Liver (tissue), 7 donors: ENCODE measurements at regions not wholly inside any gene's neighbourhood (a gene's known extent, or its start where the extent isn't known, plus 50 kb on each side); places are given as distances from the start of the nearest gene placed in this dataset.

Source experiments
- DNase-seq: peaks from one replicate; pipeline ENCODE4 v3.0.0-alpha.2; 2017; ENCODE audit warnings: low spot score
- H3K27ac ChIP-seq, 2 donors: one replicate each; pipeline ENCODE4 v1.7.0; 2013; ENCODE audit warnings: inconsistent platforms in 2 of 2, low read length in 2 of 2, control low read depth in 1 of 2, low read depth in 1 of 2, mild to moderate bottlenecking in 1 of 2
- H3K27me3 ChIP-seq, 4 donors: one replicate each; pipeline versions ENCODE4 v1.6.1 to v1.7.0; 2013; ENCODE audit warnings: low read length in 3 of 4, inconsistent platforms in 1 of 4, mild to moderate bottlenecking in 1 of 4, moderate library complexity in 1 of 4; ENCODE audit not compliant: control insufficient read depth in 4 of 4, insufficient read depth in 4 of 4
- H3K36me3 ChIP-seq, 4 donors: one replicate each; pipeline versions ENCODE4 v1.6.1 to v1.7.0; 2013; ENCODE audit warnings: low read length in 3 of 4, mild to moderate bottlenecking in 3 of 4, low read depth in 1 of 4, moderate library complexity in 1 of 4; ENCODE audit not compliant: control insufficient read depth in 4 of 4, insufficient read depth in 3 of 4
- H3K4me1 ChIP-seq, 4 donors: one replicate each; pipeline versions ENCODE4 v1.6.1 to v1.7.0; 2013; ENCODE audit warnings: low read length in 3 of 4, mild to moderate bottlenecking in 3 of 4, moderate library complexity in 1 of 4; ENCODE audit not compliant: control insufficient read depth in 4 of 4, insufficient read depth in 4 of 4
- H3K4me3 ChIP-seq, 3 donors: one replicate each; pipeline versions ENCODE4 v1.6.1 to v1.7.0; 2013; ENCODE audit warnings: low read length in 3 of 3, control low read depth in 1 of 3, low read depth in 1 of 3, mild to moderate bottlenecking in 1 of 3
- H3K9ac ChIP-seq, 2 donors: one replicate each; pipeline ENCODE4 v1.7.0; 2013; ENCODE audit warnings: low read length in 2 of 2, mild to moderate bottlenecking in 2 of 2, moderate library complexity in 2 of 2, control low read depth in 1 of 2, low read depth in 1 of 2
- H3K9me3 ChIP-seq, 4 donors: one replicate each; pipeline versions ENCODE4 v1.6.1 to v1.7.0; 2013; ENCODE audit warnings: low read length in 3 of 4; ENCODE audit not compliant: control insufficient read depth in 4 of 4
- EGR1 ChIP-seq, 2 donors: IDR thresholded peaks; 2 replicates each; pipeline ENCODE4 v1.6.1; 2016 to 2018; ENCODE audit warnings: antibody characterized with exemption in 2 of 2, low read depth in 2 of 2
- FOXA1 ChIP-seq: IDR thresholded peaks from 2 replicates; pipeline ENCODE4 v1.6.1; 2016; ENCODE audit warnings: antibody characterized with exemption
- FOXA2 ChIP-seq: IDR thresholded peaks from 2 replicates; pipeline ENCODE4 v1.6.1; 2016; ENCODE audit warnings: antibody characterized with exemption
- GABPA ChIP-seq, 2 donors: IDR thresholded peaks in 1 of 2; conservative IDR thresholded peaks in 1 of 2; 2 replicates each; pipeline ENCODE4 v1.6.1; 2016; ENCODE audit warnings: antibody characterized with exemption in 2 of 2, mild to moderate bottlenecking in 1 of 2, moderate library complexity in 1 of 2
- HNF4A ChIP-seq, 2 donors: conservative IDR thresholded peaks; 2 replicates each; pipeline ENCODE4 v1.6.1; 2016; ENCODE audit warnings: antibody characterized with exemption in 2 of 2, mild to moderate bottlenecking in 2 of 2
- HNF4G ChIP-seq: IDR thresholded peaks from 2 replicates; pipeline ENCODE4 v1.6.1; 2016; ENCODE audit warnings: antibody characterized with exemption
- JUND ChIP-seq, 2 donors: IDR thresholded peaks; 2 replicates each; pipeline ENCODE4 v1.6.1; 2016; ENCODE audit warnings: antibody characterized with exemption in 2 of 2
- NR2F2 ChIP-seq: IDR thresholded peaks from 2 replicates; pipeline ENCODE4 v1.6.1; 2016; ENCODE audit warnings: antibody characterized with exemption
- RAD21 ChIP-seq, 2 donors: IDR thresholded peaks; 2 replicates each; pipeline ENCODE4 v1.6.1; 2016; ENCODE audit warnings: antibody characterized with exemption in 2 of 2, mild to moderate bottlenecking in 2 of 2
- RXRA ChIP-seq, 2 donors: IDR thresholded peaks; 2 replicates each; pipeline ENCODE4 v1.6.1; 2017 to 2018; ENCODE audit warnings: antibody characterized with exemption in 2 of 2, mild to moderate bottlenecking in 1 of 2
- SP1 ChIP-seq: IDR thresholded peaks from 2 replicates; pipeline ENCODE4 v1.6.1; 2018; ENCODE audit warnings: antibody characterized with exemption, mild to moderate bottlenecking
- TAF1 ChIP-seq: conservative IDR thresholded peaks from 2 replicates; pipeline ENCODE4 v1.6.1; 2016; ENCODE audit warnings: antibody characterized with exemption, mild to moderate bottlenecking
- YY1 ChIP-seq: IDR thresholded peaks from 2 replicates; pipeline ENCODE4 v1.6.1; 2016; ENCODE audit warnings: antibody characterized with exemption, mild to moderate bottlenecking
- WGBS: extraction: QIAGEN DNeasy Blood & Tissue Kit; methylation state at CpG from one replicate; pipeline ENCODE4 v1.1.7; 2013; 5-methylcytosine and 5-hydroxymethylcytosine counted together
- TF ChIP-seq, protein P1 (sequence below): IDR thresholded peaks from 2 replicates; pipeline ENCODE4 v1.6.1; 2016; ENCODE audit warnings: antibody characterized with exemption
- TF ChIP-seq, protein P2 (sequence below): IDR thresholded peaks from 2 replicates; pipeline ENCODE4 v1.6.1; 2016; ENCODE audit warnings: antibody characterized with exemption
- TF ChIP-seq, protein P3 (sequence below): IDR thresholded peaks from 2 replicates; pipeline ENCODE4 v1.6.1; 2016; ENCODE audit warnings: antibody characterized with exemption
- TF ChIP-seq, protein P4 (sequence below): IDR thresholded peaks from 2 replicates; pipeline ENCODE4 v1.6.1; 2016; ENCODE audit warnings: antibody characterized with exemption, mild to moderate bottlenecking
- donor health status: healthy.
- donor health status: healthy.
- donor health status: healthy.
- donor health status: healthy.

DNA sequence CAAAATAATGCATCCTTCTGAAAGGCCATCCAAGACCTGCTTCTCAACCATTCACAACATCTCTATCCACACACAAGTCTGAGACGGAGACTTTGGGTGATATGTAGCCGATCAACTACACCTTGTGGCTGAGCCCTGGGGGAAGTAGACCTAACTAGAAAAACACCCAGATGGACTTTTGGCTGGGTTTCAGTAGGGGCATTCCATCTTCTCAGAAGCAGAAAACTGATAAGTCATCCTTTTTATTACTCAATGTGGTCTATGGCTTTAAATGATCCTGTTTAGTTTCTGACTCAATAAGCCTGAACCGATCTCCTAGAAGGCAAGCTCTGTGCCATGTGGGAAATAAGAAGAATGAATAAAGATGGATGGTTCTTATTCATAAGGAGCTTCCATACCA is 82.5 kb upstream of the AFF2 start:
- Histone ChIP-seq H3K9ac (no peak overlapping the region), H3K36me3 (no peaks in the 10 kb centered on the region), H3K27ac (no peak overlapping the region), H3K4me1 (no peaks in the 10 kb centered on the region), H3K27me3 (no peaks in the 10 kb centered on the region), H3K4me3 (no peak overlapping the region), H3K9me3 (no peaks in the 10 kb centered on the region)
- no peak for DNase-seq
- 77% methylated on average over 3 of the region's 3 CpGs for WGBS
- TF ChIP-seq FOXA1, result no peak
- no peak for TF ChIP-seq SP1
- TF ChIP-seq, protein P1, sequence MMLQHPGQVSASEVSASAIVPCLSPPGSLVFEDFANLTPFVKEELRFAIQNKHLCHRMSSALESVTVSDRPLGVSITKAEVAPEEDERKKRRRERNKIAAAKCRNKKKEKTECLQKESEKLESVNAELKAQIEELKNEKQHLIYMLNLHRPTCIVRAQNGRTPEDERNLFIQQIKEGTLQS, result no peak
- TF ChIP-seq FOXA2, result no peak
- TF ChIP-seq GABPA (IDR thresholded peaks at IDR 0.05 in 1 of 2, conservative IDR thresholded peaks at IDR 0.05 in 1 of 2), result no peak
- no peak for TF ChIP-seq HNF4G
- no peak for TF ChIP-seq RXRA (IDR thresholded peaks at IDR 0.05)
- TF ChIP-seq JUND (IDR thresholded peaks at IDR 0.05), result no peak
- TF ChIP-seq, protein P2, sequence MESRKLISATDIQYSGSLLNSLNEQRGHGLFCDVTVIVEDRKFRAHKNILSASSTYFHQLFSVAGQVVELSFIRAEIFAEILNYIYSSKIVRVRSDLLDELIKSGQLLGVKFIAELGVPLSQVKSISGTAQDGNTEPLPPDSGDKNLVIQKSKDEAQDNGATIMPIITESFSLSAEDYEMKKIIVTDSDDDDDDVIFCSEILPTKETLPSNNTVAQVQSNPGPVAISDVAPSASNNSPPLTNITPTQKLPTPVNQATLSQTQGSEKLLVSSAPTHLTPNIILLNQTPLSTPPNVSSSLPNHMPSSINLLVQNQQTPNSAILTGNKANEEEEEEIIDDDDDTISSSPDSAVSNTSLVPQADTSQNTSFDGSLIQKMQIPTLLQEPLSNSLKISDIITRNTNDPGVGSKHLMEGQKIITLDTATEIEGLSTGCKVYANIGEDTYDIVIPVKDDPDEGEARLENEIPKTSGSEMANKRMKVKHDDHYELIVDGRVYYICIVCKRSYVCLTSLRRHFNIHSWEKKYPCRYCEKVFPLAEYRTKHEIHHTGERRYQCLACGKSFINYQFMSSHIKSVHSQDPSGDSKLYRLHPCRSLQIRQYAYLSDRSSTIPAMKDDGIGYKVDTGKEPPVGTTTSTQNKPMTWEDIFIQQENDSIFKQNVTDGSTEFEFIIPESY, result no peak

DNA sequence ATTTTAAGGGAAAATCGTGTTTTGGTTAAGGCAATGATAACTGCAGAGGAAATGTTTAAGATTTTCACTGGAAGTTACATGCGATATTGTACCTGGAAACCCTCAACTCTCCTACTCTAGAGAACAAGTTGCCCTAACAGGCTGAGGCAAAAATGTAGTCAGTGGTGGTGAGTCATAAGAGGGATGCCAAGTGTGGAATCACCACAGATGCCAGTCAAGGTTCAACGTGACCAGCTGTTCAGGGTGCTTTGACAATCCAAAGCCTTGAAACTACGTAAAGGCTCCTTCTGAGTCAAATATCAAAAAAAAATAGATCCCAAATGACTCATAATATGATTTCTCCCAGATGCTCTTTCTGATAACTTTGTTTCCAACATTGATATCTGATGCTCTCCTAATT is 77.9 kb upstream of the AFF2 start:
- H3K4me3 ChIP-seq, result no peak overlapping the region
- no peaks in the 10 kb centered on the region for H3K36me3 ChIP-seq
- no peak overlapping the region for H3K27ac ChIP-seq
- DNase-seq, result no peak
- H3K4me1 ChIP-seq, result no peaks in the 10 kb centered on the region
- 75% methylated on average over 4 of the region's 4 CpGs for WGBS
- H3K9me3 ChIP-seq, result no peaks in the 10 kb centered on the region
- H3K9ac ChIP-seq, result no peak overlapping the region
- TF ChIP-seq, protein P2, result no peak
- no peak for TF ChIP-seq RXRA (IDR thresholded peaks at IDR 0.05)
- no peak for TF ChIP-seq SP1
- TF ChIP-seq, protein P1, result no peak
- no peak for TF ChIP-seq TAF1
- no peaks in the 10 kb centered on the region for H3K27me3 ChIP-seq

DNA sequence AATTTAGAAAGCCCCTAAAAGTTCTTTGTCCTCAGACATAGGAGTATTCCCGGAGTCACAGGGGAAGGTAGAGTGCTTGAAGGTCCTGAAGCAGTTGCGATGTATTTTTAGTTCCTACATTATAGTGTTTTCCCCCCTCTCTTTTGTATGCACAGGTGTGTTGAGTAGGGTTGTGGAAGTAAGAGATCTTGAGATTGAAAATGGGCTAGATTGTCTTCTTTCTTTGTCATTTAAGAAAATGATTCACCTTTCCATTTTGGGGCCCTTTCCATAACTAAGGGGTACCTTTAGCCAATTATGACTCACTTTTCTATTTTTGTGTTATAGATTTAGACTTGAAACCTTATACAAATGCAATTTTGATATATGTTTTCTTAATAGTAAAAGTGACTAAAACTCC is 75.8 kb upstream of the AFF2 start:
- Histone ChIP-seq H3K4me1 (no peaks in the 10 kb centered on the region), H3K9ac (no peak overlapping the region), H3K27ac (no peak overlapping the region), H3K9me3 (no peaks in the 10 kb centered on the region), H3K4me3 (no peak overlapping the region), H3K36me3 (no peaks in the 10 kb centered on the region), H3K27me3 (no peaks in the 10 kb centered on the region)
- DNase-seq, result no peak
- 93% methylated on average over 2 of the region's 2 CpGs for WGBS
- TF ChIP-seq, protein P2, result no peak
- no peak for TF ChIP-seq JUND (IDR thresholded peaks at IDR 0.05)
- TF ChIP-seq, protein P3, sequence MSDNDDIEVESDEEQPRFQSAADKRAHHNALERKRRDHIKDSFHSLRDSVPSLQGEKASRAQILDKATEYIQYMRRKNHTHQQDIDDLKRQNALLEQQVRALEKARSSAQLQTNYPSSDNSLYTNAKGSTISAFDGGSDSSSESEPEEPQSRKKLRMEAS, result no peak
- no peak for TF ChIP-seq YY1
- TF ChIP-seq GABPA (IDR thresholded peaks at IDR 0.05 in 1 of 2, conservative IDR thresholded peaks at IDR 0.05 in 1 of 2), result no peak
- TF ChIP-seq RXRA (IDR thresholded peaks at IDR 0.05), result no peak
- TF ChIP-seq HNF4G, result no peak
- TF ChIP-seq RAD21 (IDR thresholded peaks at IDR 0.05), result no peak
- TF ChIP-seq FOXA2, result no peak
- TF ChIP-seq, protein P4, sequence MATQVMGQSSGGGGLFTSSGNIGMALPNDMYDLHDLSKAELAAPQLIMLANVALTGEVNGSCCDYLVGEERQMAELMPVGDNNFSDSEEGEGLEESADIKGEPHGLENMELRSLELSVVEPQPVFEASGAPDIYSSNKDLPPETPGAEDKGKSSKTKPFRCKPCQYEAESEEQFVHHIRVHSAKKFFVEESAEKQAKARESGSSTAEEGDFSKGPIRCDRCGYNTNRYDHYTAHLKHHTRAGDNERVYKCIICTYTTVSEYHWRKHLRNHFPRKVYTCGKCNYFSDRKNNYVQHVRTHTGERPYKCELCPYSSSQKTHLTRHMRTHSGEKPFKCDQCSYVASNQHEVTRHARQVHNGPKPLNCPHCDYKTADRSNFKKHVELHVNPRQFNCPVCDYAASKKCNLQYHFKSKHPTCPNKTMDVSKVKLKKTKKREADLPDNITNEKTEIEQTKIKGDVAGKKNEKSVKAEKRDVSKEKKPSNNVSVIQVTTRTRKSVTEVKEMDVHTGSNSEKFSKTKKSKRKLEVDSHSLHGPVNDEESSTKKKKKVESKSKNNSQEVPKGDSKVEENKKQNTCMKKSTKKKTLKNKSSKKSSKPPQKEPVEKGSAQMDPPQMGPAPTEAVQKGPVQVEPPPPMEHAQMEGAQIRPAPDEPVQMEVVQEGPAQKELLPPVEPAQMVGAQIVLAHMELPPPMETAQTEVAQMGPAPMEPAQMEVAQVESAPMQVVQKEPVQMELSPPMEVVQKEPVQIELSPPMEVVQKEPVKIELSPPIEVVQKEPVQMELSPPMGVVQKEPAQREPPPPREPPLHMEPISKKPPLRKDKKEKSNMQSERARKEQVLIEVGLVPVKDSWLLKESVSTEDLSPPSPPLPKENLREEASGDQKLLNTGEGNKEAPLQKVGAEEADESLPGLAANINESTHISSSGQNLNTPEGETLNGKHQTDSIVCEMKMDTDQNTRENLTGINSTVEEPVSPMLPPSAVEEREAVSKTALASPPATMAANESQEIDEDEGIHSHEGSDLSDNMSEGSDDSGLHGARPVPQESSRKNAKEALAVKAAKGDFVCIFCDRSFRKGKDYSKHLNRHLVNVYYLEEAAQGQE, result no peak
- TF ChIP-seq TAF1, result no peak
- TF ChIP-seq, protein P1, result no peak
- TF ChIP-seq FOXA1, result no peak
- TF ChIP-seq HNF4A (conservative IDR thresholded peaks at IDR 0.05), result no peak
- TF ChIP-seq EGR1 (IDR thresholded peaks at IDR 0.05; ENCODE audit: low read depth in 2 of 2), result no peak
- no peak for TF ChIP-seq NR2F2
